Calu3 (cell line): ENCODE measurements at regions not wholly inside any gene's neighbourhood (a gene's known extent, or its start where the extent isn't known, plus 50 kb on each side); places are given as distances from the start of the nearest gene placed in this dataset.
"Not testable (repeated sequence)": the region's sequence is repeated elsewhere in the genome, so short reads cannot be mapped to it uniquely, and the experiment has no call there.

Experiments used
- BruUV-seq: library from RNA; stranded (reverse); fragments of 400-500 nt; replicated peaks from 2 replicates; lab custom pipeline; 2021; lab: Mats Ljungman, UMichigan
- CTCF ChIA-PET: fragments of 300-600 bp; sonication (Branson Sonifier 250); formaldehyde crosslinking; loops from one replicate; lab custom pipeline; 2022; ENCODE audit warnings: antibody characterized with exemption; lab: Charles Lee
- DNase-seq: peaks from one replicate; pipeline ENCODE4 v3.0.0; 2022
- H3K27ac Mint-ChIP-seq: one replicate; pipeline ENCODE4 v1.8.0; 2022; ENCODE audit warnings: mixed read lengths; ENCODE audit not compliant: unreplicated experiment
- H3K27me3 Mint-ChIP-seq: one replicate; pipeline ENCODE4 v1.8.0; 2022; ENCODE audit warnings: mixed read lengths; ENCODE audit not compliant: unreplicated experiment
- H3K36me3 Mint-ChIP-seq: one replicate; pipeline ENCODE4 v1.8.0; 2022; ENCODE audit warnings: mild to moderate bottlenecking, moderate library complexity, mixed read lengths; ENCODE audit not compliant: insufficient read depth, unreplicated experiment
- H3K4me1 Mint-ChIP-seq: one replicate; pipeline ENCODE4 v1.8.0; 2022; ENCODE audit warnings: mild to moderate bottlenecking, low read depth, mixed read lengths; ENCODE audit not compliant: unreplicated experiment
- H3K4me3 Mint-ChIP-seq: one replicate; pipeline ENCODE4 v1.8.0; 2022; ENCODE audit warnings: mild to moderate bottlenecking, low read depth, moderate library complexity, mixed read lengths; ENCODE audit not compliant: unreplicated experiment
- H3K9me3 Mint-ChIP-seq: one replicate; pipeline ENCODE4 v1.8.0; 2022; ENCODE audit warnings: low read depth, mixed read lengths; ENCODE audit not compliant: unreplicated experiment
- intact Hi-C: fragments of 100-400 bp; cut with micrococcal nuclease; formaldehyde crosslinking; loops from one replicate; pipeline ENCODE4 v1.10.0; 2022; ENCODE audit not compliant: unreplicated experiment
- TF ChIP-seq, protein P1 (sequence below): fragments of 200-600 bp; IDR thresholded peaks from one replicate; pipeline ENCODE4 v1.8.0; 2022; ENCODE audit warnings: antibody characterized with exemption; ENCODE audit not compliant: unreplicated experiment

- no peaks in the 10 kb centered on the region for H3K9me3 Mint-ChIP-seq
- no peak overlapping the region for H3K4me3 Mint-ChIP-seq
- no peaks in the 10 kb centered on the region for H3K4me1 Mint-ChIP-seq
- H3K36me3 Mint-ChIP-seq, result no peaks in the 10 kb centered on the region
- no TSS peak for BruUV-seq
- no peak overlapping the region for H3K27ac Mint-ChIP-seq
- CTCF ChIA-PET, result no interaction called here
- intact Hi-C loops, result no loop called here
- TF ChIP-seq, protein P1, sequence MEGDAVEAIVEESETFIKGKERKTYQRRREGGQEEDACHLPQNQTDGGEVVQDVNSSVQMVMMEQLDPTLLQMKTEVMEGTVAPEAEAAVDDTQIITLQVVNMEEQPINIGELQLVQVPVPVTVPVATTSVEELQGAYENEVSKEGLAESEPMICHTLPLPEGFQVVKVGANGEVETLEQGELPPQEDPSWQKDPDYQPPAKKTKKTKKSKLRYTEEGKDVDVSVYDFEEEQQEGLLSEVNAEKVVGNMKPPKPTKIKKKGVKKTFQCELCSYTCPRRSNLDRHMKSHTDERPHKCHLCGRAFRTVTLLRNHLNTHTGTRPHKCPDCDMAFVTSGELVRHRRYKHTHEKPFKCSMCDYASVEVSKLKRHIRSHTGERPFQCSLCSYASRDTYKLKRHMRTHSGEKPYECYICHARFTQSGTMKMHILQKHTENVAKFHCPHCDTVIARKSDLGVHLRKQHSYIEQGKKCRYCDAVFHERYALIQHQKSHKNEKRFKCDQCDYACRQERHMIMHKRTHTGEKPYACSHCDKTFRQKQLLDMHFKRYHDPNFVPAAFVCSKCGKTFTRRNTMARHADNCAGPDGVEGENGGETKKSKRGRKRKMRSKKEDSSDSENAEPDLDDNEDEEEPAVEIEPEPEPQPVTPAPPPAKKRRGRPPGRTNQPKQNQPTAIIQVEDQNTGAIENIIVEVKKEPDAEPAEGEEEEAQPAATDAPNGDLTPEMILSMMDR, result no peak
- no peak for DNase-seq
- H3K27me3 Mint-ChIP-seq, result peaks cover 99% of the 10 kb centered on the region
Measured at GRCh38 chr5:171720086-171720485, 65.5 kb upstream of the SMIM23 start.

DNA sequence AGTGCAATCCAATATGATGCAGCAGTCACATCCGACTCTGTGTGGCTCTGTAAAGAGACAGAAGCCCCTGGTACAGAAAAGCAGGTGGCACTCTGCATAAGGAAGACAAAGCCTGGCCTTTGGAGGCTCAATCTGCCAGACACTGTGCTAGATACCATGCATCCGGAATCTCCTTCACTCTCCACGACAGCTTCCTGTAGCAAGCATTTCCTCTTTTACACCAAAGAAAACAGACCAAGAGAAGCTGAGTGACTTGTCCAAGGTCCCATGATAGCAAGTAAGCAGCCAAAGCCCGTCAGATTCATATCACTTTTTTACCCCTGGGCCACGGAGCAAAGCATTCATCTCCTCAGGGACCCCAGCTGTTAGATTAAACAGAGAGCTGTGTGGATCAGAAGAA, 64.2 kb upstream of the SMIM23 start:
- H3K9me3 Mint-ChIP-seq, result peaks cover 4% of the 10 kb centered on the region
- no peak for DNase-seq
- CTCF ChIA-PET, result no interaction called here
- no peak overlapping the region for H3K4me3 Mint-ChIP-seq
- intact Hi-C loops, result no loop called here
- no TSS peak for BruUV-seq
- peaks cover 99% of the 10 kb centered on the region for H3K27me3 Mint-ChIP-seq
- TF ChIP-seq, protein P1, result no peak
- no peaks in the 10 kb centered on the region for H3K4me1 Mint-ChIP-seq
- no peaks in the 10 kb centered on the region for H3K36me3 Mint-ChIP-seq
- H3K27ac Mint-ChIP-seq, result no peak overlapping the region

- Mint-ChIP-seq H3K27ac (no peak overlapping the region), H3K9me3 (peaks cover 6% of the 10 kb centered on the region), H3K36me3 (no peaks in the 10 kb centered on the region), H3K4me3 (no peak overlapping the region), H3K27me3 (peaks cover 75% of the 10 kb centered on the region), H3K4me1 (no peaks in the 10 kb centered on the region)
- no TSS peak for BruUV-seq
- intact Hi-C loops, result no loop called here
- TF ChIP-seq, protein P1, result no peak
- DNase-seq, result no peak
- CTCF ChIA-PET, result interaction anchor here (1.1 kb wide), 1 partner anchor 12 kb away, joined by 3 read pairs; no protein-coding TSS in a partner anchor
Measured at GRCh38 chr5:171724468-171725204, 61.0 kb upstream of the SMIM23 start.

- no TSS peak for BruUV-seq
Measured at GRCh38 chr5:171725205-171725601, 60.4 kb upstream of the SMIM23 start.

GRCh38 chr5:171726819-171727218, 58.8 kb upstream of the SMIM23 start:
- H3K4me1 Mint-ChIP-seq, H3K9me3 Mint-ChIP-seq, intact Hi-C loops, H3K36me3 Mint-ChIP-seq, CTCF ChIA-PET, DNase-seq, H3K27ac Mint-ChIP-seq, H3K4me3 Mint-ChIP-seq, BruUV-seq: not testable (repeated sequence)
- H3K27me3 Mint-ChIP-seq, result peaks cover 53% of the 10 kb centered on the region

More at GRCh38 chr5:171725205-171725601, 60.4 kb upstream of the SMIM23 start:
- CTCF ChIA-PET, result interaction anchor here (1.1 kb wide), 1 partner anchor 13 kb away, joined by 3 read pairs; no protein-coding TSS in a partner anchor
- peaks cover 6% of the 10 kb centered on the region for H3K9me3 Mint-ChIP-seq
- DNase-seq, result no peak
- H3K36me3 Mint-ChIP-seq, result no peaks in the 10 kb centered on the region
- H3K4me1 Mint-ChIP-seq, result no peaks in the 10 kb centered on the region
- TF ChIP-seq, protein P1, result no peak
- no peak overlapping the region for H3K27ac Mint-ChIP-seq
- intact Hi-C loops, result no loop called here
- no peak overlapping the region for H3K4me3 Mint-ChIP-seq
- peaks cover 69% of the 10 kb centered on the region for H3K27me3 Mint-ChIP-seq
